Prostate gland (tissue), 2 donors: ENCODE measurements at regions not wholly inside any gene's neighbourhood (a gene's known extent, or its start where the extent isn't known, plus 50 kb on each side); places are given as distances from the start of the nearest gene placed in this dataset.

Source experiments
- POLR2A ChIP-seq: fragments of 450-650 bp; IDR thresholded peaks from one replicate; pipeline ENCODE4 v1.6.1; 2016; ENCODE audit warnings: antibody characterized with exemption, mild to moderate bottlenecking
- TF ChIP-seq, protein P1 (sequence below), 4 experiments: fragments of 200-600 bp in 2 of 4; fragments of 450-650 bp in 2 of 4; sonication (generic) in 2 of 4; IDR thresholded peaks; 1 replicate in 3 of 4; 2 replicates in 1 of 4; pipeline ENCODE4 v1.5.1; 2016 to 2019; ENCODE audit warnings: antibody characterized with exemption in 4 of 4, mild to moderate bottlenecking in 2 of 4, moderate library complexity in 2 of 4

DNA sequence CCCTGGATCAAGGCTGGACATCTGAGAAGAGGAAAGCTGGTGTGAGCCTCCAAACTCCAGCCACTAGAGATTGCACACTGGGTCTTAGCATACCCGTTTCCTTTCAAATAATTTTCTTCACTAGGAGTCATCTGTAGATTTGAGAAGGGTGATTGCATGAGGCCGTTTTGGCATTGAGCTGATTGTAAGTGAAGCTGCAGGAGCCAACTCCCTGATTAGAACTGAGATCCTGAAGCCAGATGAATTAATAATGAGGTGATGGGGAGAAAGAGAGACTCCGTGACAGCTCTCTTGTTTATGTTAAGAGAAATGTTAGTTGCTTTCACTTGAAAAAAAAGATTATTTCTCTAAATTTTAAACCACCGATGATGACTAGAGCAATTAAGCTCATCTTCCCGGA is 268.4 kb upstream of the THSD7B start:
- TF ChIP-seq, protein P1, sequence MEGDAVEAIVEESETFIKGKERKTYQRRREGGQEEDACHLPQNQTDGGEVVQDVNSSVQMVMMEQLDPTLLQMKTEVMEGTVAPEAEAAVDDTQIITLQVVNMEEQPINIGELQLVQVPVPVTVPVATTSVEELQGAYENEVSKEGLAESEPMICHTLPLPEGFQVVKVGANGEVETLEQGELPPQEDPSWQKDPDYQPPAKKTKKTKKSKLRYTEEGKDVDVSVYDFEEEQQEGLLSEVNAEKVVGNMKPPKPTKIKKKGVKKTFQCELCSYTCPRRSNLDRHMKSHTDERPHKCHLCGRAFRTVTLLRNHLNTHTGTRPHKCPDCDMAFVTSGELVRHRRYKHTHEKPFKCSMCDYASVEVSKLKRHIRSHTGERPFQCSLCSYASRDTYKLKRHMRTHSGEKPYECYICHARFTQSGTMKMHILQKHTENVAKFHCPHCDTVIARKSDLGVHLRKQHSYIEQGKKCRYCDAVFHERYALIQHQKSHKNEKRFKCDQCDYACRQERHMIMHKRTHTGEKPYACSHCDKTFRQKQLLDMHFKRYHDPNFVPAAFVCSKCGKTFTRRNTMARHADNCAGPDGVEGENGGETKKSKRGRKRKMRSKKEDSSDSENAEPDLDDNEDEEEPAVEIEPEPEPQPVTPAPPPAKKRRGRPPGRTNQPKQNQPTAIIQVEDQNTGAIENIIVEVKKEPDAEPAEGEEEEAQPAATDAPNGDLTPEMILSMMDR (IDR thresholded peaks at IDR 0.05): no peak
- TF ChIP-seq POLR2A: no peak
